Mesenchymal stem cell (in vitro differentiated cells and primary cell): ENCODE measurements at regions not wholly inside any gene's neighbourhood (a gene's known extent, or its start where the extent isn't known, plus 50 kb on each side); places are given as distances from the start of the nearest gene placed in this dataset.

Experiments used
- DNase-seq: peaks from one replicate; pipeline ENCODE4 v3.0.0-alpha.2; 2013
- H2AFZ ChIP-seq: one replicate; pipeline ENCODE4 v1.6.1; 2013; ENCODE audit warnings: low read depth, mild to moderate bottlenecking, control low read depth, inconsistent platforms, low read length, moderate library complexity
- H2AK5ac ChIP-seq: 2 replicates; pipeline ENCODE4 v1.6.1; 2013; ENCODE audit warnings: low read length, moderate library complexity, mild to moderate bottlenecking, inconsistent platforms; ENCODE audit not compliant: severe bottlenecking
- H2BK120ac ChIP-seq: one replicate; pipeline ENCODE4 v1.6.1; 2013; ENCODE audit warnings: low read depth, mild to moderate bottlenecking, inconsistent platforms, low read length, moderate library complexity
- H2BK12ac ChIP-seq, 2 experiments: one replicate each; pipeline ENCODE4 v1.6.1; 2013; ENCODE audit warnings: inconsistent platforms in 2 of 2, low read length in 2 of 2, mild to moderate bottlenecking in 2 of 2, moderate library complexity in 2 of 2, control low read depth in 1 of 2
- H2BK15ac ChIP-seq: one replicate; pipeline ENCODE4 v1.6.1; 2013; ENCODE audit warnings: mild to moderate bottlenecking, low read depth, inconsistent platforms; ENCODE audit not compliant: poor library complexity, severe bottlenecking
- H2BK5ac ChIP-seq: 2 replicates; pipeline ENCODE4 v1.6.1; 2013; ENCODE audit warnings: low read depth, mild to moderate bottlenecking, low read length, control low read depth, inconsistent platforms; ENCODE audit not compliant: poor library complexity, severe bottlenecking
- H3K14ac ChIP-seq, 2 experiments: one replicate each; pipeline ENCODE4 v1.6.1; 2013; ENCODE audit warnings: inconsistent platforms in 2 of 2, low read length in 2 of 2, control low read depth in 1 of 2, mild to moderate bottlenecking in 1 of 2, moderate library complexity in 1 of 2
- H3K18ac ChIP-seq, 2 experiments: one replicate each; pipeline ENCODE4 v1.6.1; 2013; ENCODE audit warnings: inconsistent platforms in 2 of 2, low read length in 2 of 2, control low read depth in 1 of 2, low read depth in 1 of 2, mild to moderate bottlenecking in 1 of 2
- H3K23ac ChIP-seq, 2 experiments: one replicate each; pipeline ENCODE4 v1.6.1; 2013; ENCODE audit warnings: inconsistent platforms in 2 of 2, low read length in 2 of 2, mild to moderate bottlenecking in 2 of 2, moderate library complexity in 2 of 2, control low read depth in 1 of 2
- H3K27ac ChIP-seq: 2 replicates; pipeline ENCODE4 v1.5.1; 2013; ENCODE audit warnings: mild to moderate bottlenecking, moderate library complexity, low read length, control low read depth, inconsistent platforms; ENCODE audit not compliant: poor library complexity, severe bottlenecking
- H3K27me3 ChIP-seq, 2 experiments: 2 replicates each; pipeline versions ENCODE4 v1.6.1 to v1.7.0; 2013; ENCODE audit warnings: low read length in 2 of 2, mild to moderate bottlenecking in 2 of 2, moderate library complexity in 2 of 2, control low read depth in 1 of 2, inconsistent platforms in 1 of 2; ENCODE audit not compliant: control insufficient read depth in 1 of 2, insufficient read depth in 1 of 2
- H3K36me3 ChIP-seq, 2 experiments: 2 replicates each; pipeline versions ENCODE4 v1.6.1 to v1.7.0; 2013; ENCODE audit warnings: low read length in 2 of 2, control low read depth in 1 of 2, inconsistent platforms in 1 of 2, low read depth in 1 of 2, mild to moderate bottlenecking in 1 of 2; ENCODE audit not compliant: insufficient read depth in 2 of 2, control insufficient read depth in 1 of 2
- H3K4ac ChIP-seq, 2 experiments: one replicate each; pipeline ENCODE4 v1.6.1; 2013; ENCODE audit warnings: inconsistent platforms in 2 of 2, low read length in 2 of 2, mild to moderate bottlenecking in 2 of 2, moderate library complexity in 2 of 2, control low read depth in 1 of 2, low read depth in 1 of 2
- H3K4me1 ChIP-seq: 2 replicates; pipeline ENCODE4 v1.6.1; 2013; ENCODE audit warnings: low read depth, low read length, control low read depth; ENCODE audit not compliant: control insufficient read depth, insufficient read depth
- H3K4me2 ChIP-seq: 2 replicates; pipeline ENCODE4 v1.6.1; 2013; ENCODE audit warnings: low read length, mild to moderate bottlenecking, inconsistent platforms; ENCODE audit not compliant: poor library complexity, severe bottlenecking
- H3K4me3 ChIP-seq, 2 experiments: 2 replicates each; pipeline versions ENCODE4 v1.5.1 to v1.7.0; 2013; ENCODE audit warnings: low read length in 2 of 2, mild to moderate bottlenecking in 2 of 2, control low read depth in 1 of 2, low read depth in 1 of 2; ENCODE audit not compliant: insufficient read depth in 1 of 2
- H3K79me1 ChIP-seq: replicated peaks from 2 replicates; pipeline ENCODE4 v1.6.1; 2013; ENCODE audit warnings: mild to moderate bottlenecking, control low read depth, low read length, inconsistent platforms; ENCODE audit not compliant: poor library complexity, severe bottlenecking
- H3K9ac ChIP-seq: 2 replicates; pipeline ENCODE4 v1.7.0; 2013; ENCODE audit warnings: mild to moderate bottlenecking, low read length, moderate library complexity
- H3K9me3 ChIP-seq: 2 replicates; pipeline ENCODE4 v1.7.0; 2013; ENCODE audit warnings: mild to moderate bottlenecking, low read length; ENCODE audit not compliant: control insufficient read depth
- H4K8ac ChIP-seq: one replicate; pipeline ENCODE4 v1.6.1; 2013; ENCODE audit warnings: inconsistent platforms, mild to moderate bottlenecking, low read length, moderate library complexity
- H4K91ac ChIP-seq: one replicate; pipeline ENCODE4 v1.6.1; 2013; ENCODE audit warnings: mild to moderate bottlenecking, low read length, inconsistent platforms
- WGBS: methylation state at CpG from one replicate; pipeline ENCODE4 v1.1.7; 2013; ENCODE audit warnings: mixed read lengths; 5-methylcytosine and 5-hydroxymethylcytosine counted together

- Histone ChIP-seq H3K79me1 (no peaks in the 10 kb centered on the region), H2BK5ac (no peak overlapping the region)
These were observed 74.1 kb upstream of the ARHGAP20 start for GRCh38 chr11:110786226-110786902.

GRCh38 chr11:110785398-110785797 lies 73.2 kb upstream of the ARHGAP20 start:
- Histone ChIP-seq H3K4ac (no peak overlapping the region), H2BK15ac (no peak overlapping the region), H3K27ac (no peak overlapping the region), H3K14ac (no peak overlapping the region), H3K4me1 (no peaks in the 10 kb centered on the region), H3K27me3 (no peaks in the 10 kb centered on the region), H3K36me3 (no peaks in the 10 kb centered on the region), H4K8ac (no peak overlapping the region), H2BK5ac (no peak overlapping the region), H3K79me1 (no peaks in the 10 kb centered on the region), H3K23ac (no peak overlapping the region), H2BK12ac (no peak overlapping the region), H3K4me3 (no peak overlapping the region), H4K91ac (no peak overlapping the region), H3K9ac (no peak overlapping the region), H2BK120ac (no peak overlapping the region), H2AFZ (no peak overlapping the region), H2AK5ac (no peak overlapping the region), H3K4me2 (no peak overlapping the region), H3K9me3 (peaks cover 7% of the 10 kb centered on the region), H3K18ac (no peak overlapping the region)
- no peak for DNase-seq
- 77% methylated on average over 2 of the region's 2 CpGs for WGBS

More at GRCh38 chr11:110786226-110786902, 74.1 kb upstream of the ARHGAP20 start:
- no peaks in the 10 kb centered on the region for H3K36me3 ChIP-seq
- H3K14ac ChIP-seq = no peak overlapping the region
- H2BK15ac ChIP-seq = no peak overlapping the region
- no peak overlapping the region for H3K4ac ChIP-seq
- DNase-seq = no peak
- peaks cover 7% of the 10 kb centered on the region for H3K9me3 ChIP-seq
- no peak overlapping the region for H3K27ac ChIP-seq
- no peak overlapping the region for H3K4me3 ChIP-seq
- H3K4me1 ChIP-seq = no peaks in the 10 kb centered on the region
- 89% methylated on average over 1 of the region's 1 CpG for WGBS
- no peak overlapping the region for H2AFZ ChIP-seq
- no peak overlapping the region for H3K18ac ChIP-seq
- H3K9ac ChIP-seq = no peak overlapping the region
- no peak overlapping the region for H4K91ac ChIP-seq
- no peak overlapping the region for H4K8ac ChIP-seq
- H3K23ac ChIP-seq = no peak overlapping the region
- H3K27me3 ChIP-seq = no peaks in the 10 kb centered on the region
- H3K4me2 ChIP-seq = no peak overlapping the region
- H2BK12ac ChIP-seq = no peak overlapping the region
- no peak overlapping the region for H2BK120ac ChIP-seq
- no peak overlapping the region for H2AK5ac ChIP-seq

DNA sequence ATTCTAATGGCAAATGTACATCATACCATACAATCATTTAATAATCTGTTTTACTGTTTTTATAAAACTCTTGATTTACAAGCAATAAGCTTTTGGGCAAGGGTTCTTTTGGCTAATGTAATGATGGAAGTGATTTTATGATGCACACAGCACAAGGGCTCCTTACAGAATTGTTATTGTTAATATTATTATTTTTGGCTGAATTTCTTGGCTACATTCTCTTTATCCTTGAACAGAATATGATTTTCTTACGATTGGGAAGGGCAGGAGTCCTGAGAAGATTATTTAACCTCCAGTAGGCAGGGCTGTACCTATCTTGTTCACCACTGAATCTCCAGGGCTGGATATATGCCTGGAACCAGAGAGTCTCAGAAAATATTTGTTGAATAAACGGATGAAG lies 70.4 kb upstream of the ARHGAP20 start:
- Histone ChIP-seq H2AK5ac (no peak overlapping the region), H3K36me3 (no peaks in the 10 kb centered on the region), H4K91ac (no peak overlapping the region), H3K9ac (no peak overlapping the region), H2BK12ac (no peak overlapping the region), H2BK15ac (no peak overlapping the region), H3K79me1 (no peaks in the 10 kb centered on the region), H3K4ac (no peak overlapping the region), H3K27ac (no peak overlapping the region), H2BK120ac (no peak overlapping the region), H3K9me3 (peaks cover 15% of the 10 kb centered on the region), H3K27me3 (no peaks in the 10 kb centered on the region), H3K4me2 (no peak overlapping the region), H3K4me3 (no peak overlapping the region), H3K14ac (no peak overlapping the region), H3K18ac (no peak overlapping the region), H3K4me1 (no peaks in the 10 kb centered on the region), H2BK5ac (no peak overlapping the region), H3K23ac (no peak overlapping the region), H2AFZ (no peak overlapping the region), H4K8ac (no peak overlapping the region)
- no peak for DNase-seq
- 33% methylated on average over 1 of the region's 2 CpGs for WGBS

GRCh38 chr11:110779108-110779507 lies 66.9 kb upstream of the ARHGAP20 start:
- no peak overlapping the region for H2AFZ ChIP-seq
- H3K4me1 ChIP-seq = no peaks in the 10 kb centered on the region
- H3K23ac ChIP-seq = no peak overlapping the region
- H3K9me3 ChIP-seq = peaks cover 8% of the 10 kb centered on the region
- H3K4me2 ChIP-seq = no peak overlapping the region
- no peak overlapping the region for H2BK15ac ChIP-seq
- H2BK5ac ChIP-seq = no peak overlapping the region
- H3K27ac ChIP-seq = no peak overlapping the region
- no peak overlapping the region for H3K14ac ChIP-seq
- H4K8ac ChIP-seq = no peak overlapping the region
- H3K9ac ChIP-seq = no peak overlapping the region
- no peak overlapping the region for H2AK5ac ChIP-seq
- H3K27me3 ChIP-seq = no peaks in the 10 kb centered on the region
- no peaks in the 10 kb centered on the region for H3K36me3 ChIP-seq
- H3K79me1 ChIP-seq = no peaks in the 10 kb centered on the region
- WGBS = 86% methylated on average over 2 of the region's 3 CpGs
- no peak for DNase-seq
- peak overlapping the region; percentile 59 to 97 for H2BK12ac ChIP-seq
- peak overlapping the region; percentile 13 to 37 for H3K4ac ChIP-seq
- no peak overlapping the region for H2BK120ac ChIP-seq
- no peak overlapping the region for H3K18ac ChIP-seq
- peak overlapping the region; percentile 66 for H4K91ac ChIP-seq
- H3K4me3 ChIP-seq = peak overlapping the region in 1 of 2 experiments; percentile 6
